ENCODE measurements at regions not wholly inside any gene's neighbourhood (a gene's known extent, or its start where the extent isn't known, plus 50 kb on each side); places are given as distances from the start of the nearest gene placed in this dataset.

GRCh38 chr13:89221557-89222158, 1550.5 kb downstream of the SLITRK5 start:
- no peak for TF ChIP-seq ZNF274 (IDR thresholded peaks at IDR 0.05; ENCODE audit: low read length)
- no peak for TF ChIP-seq ZNF274 (tag by site-specific recombination; IDR thresholded peaks at IDR 0.05; ENCODE audit: borderline replicate concordance)
- no peak for TF ChIP-seq GLIS1 (tag by site-specific recombination; IDR thresholded peaks at IDR 0.05)
- TF ChIP-seq ZNF423 (tag by site-specific recombination; IDR thresholded peaks at IDR 0.05) = no peak
- TF ChIP-seq ZBTB6 (tag by site-specific recombination; IDR thresholded peaks at IDR 0.05) = no peak
- TF ChIP-seq KLF10 (tag by site-specific recombination; IDR thresholded peaks at IDR 0.05) = no peak
- TF ChIP-seq, protein P1, sequence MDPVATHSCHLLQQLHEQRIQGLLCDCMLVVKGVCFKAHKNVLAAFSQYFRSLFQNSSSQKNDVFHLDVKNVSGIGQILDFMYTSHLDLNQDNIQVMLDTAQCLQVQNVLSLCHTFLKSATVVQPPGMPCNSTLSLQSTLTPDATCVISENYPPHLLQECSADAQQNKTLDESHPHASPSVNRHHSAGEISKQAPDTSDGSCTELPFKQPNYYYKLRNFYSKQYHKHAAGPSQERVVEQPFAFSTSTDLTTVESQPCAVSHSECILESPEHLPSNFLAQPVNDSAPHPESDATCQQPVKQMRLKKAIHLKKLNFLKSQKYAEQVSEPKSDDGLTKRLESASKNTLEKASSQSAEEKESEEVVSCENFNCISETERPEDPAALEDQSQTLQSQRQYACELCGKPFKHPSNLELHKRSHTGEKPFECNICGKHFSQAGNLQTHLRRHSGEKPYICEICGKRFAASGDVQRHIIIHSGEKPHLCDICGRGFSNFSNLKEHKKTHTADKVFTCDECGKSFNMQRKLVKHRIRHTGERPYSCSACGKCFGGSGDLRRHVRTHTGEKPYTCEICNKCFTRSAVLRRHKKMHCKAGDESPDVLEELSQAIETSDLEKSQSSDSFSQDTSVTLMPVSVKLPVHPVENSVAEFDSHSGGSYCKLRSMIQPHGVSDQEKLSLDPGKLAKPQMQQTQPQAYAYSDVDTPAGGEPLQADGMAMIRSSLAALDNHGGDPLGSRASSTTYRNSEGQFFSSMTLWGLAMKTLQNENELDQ (tag by site-specific recombination; IDR thresholded peaks at IDR 0.05; ENCODE audit: low read depth) = no peak
- TF ChIP-seq, protein P2, sequence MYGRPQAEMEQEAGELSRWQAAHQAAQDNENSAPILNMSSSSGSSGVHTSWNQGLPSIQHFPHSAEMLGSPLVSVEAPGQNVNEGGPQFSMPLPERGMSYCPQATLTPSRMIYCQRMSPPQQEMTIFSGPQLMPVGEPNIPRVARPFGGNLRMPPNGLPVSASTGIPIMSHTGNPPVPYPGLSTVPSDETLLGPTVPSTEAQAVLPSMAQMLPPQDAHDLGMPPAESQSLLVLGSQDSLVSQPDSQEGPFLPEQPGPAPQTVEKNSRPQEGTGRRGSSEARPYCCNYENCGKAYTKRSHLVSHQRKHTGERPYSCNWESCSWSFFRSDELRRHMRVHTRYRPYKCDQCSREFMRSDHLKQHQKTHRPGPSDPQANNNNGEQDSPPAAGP (tag by site-specific recombination; IDR thresholded peaks at IDR 0.05) = no peak
- TF ChIP-seq SP2 (tag by site-specific recombination; IDR thresholded peaks at IDR 0.05) = no peak
- no peak for TF ChIP-seq ZFP41 (tag by site-specific recombination; IDR thresholded peaks at IDR 0.05; ENCODE audit: borderline replicate concordance)
- TF ChIP-seq, protein P3, sequence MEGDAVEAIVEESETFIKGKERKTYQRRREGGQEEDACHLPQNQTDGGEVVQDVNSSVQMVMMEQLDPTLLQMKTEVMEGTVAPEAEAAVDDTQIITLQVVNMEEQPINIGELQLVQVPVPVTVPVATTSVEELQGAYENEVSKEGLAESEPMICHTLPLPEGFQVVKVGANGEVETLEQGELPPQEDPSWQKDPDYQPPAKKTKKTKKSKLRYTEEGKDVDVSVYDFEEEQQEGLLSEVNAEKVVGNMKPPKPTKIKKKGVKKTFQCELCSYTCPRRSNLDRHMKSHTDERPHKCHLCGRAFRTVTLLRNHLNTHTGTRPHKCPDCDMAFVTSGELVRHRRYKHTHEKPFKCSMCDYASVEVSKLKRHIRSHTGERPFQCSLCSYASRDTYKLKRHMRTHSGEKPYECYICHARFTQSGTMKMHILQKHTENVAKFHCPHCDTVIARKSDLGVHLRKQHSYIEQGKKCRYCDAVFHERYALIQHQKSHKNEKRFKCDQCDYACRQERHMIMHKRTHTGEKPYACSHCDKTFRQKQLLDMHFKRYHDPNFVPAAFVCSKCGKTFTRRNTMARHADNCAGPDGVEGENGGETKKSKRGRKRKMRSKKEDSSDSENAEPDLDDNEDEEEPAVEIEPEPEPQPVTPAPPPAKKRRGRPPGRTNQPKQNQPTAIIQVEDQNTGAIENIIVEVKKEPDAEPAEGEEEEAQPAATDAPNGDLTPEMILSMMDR (tag by site-specific recombination; IDR thresholded peaks at IDR 0.05) = no peak
- no peak for TF ChIP-seq KLF9 (tag by site-specific recombination; IDR thresholded peaks at IDR 0.05; ENCODE audit: low read depth)
- TF ChIP-seq ZBTB17 (tag by site-specific recombination; IDR thresholded peaks at IDR 0.05) = no peak

Measured in HEK293 (cell line).